HG03045 (cell line): ENCODE measurements at regions not wholly inside any gene's neighbourhood (a gene's known extent, or its start where the extent isn't known, plus 50 kb on each side); places are given as distances from the start of the nearest gene placed in this dataset.

Experiments
- ATAC-seq: cut with Tn5 transposase; IDR thresholded peaks from one replicate; pipeline ENCODE4 v1.9.1; 2021; ENCODE audit warnings: mild to moderate bottlenecking, moderate library complexity; ENCODE audit not compliant: unreplicated experiment

DNA sequence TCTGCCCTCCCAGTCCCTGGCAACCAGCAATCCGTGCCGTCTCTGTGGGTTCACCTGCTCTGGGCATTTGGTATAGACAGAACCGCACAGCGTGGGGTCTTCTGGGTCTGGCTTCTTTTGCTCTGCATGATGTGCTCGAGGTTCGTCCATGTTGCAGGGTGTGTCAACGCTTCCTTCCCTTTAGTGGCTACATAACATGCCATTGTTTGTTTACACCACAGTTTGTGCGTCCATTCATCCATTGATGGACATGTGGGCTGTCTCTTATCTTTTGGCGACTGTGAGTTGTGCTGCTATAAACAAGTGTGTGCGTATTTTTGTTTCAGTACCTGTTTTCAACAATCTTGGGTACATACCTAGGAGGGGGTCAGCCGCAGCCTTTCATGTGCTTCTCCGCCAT, 149.5 kb upstream of the RPS6KA2 start:
- ATAC-seq, result no peak

DNA sequence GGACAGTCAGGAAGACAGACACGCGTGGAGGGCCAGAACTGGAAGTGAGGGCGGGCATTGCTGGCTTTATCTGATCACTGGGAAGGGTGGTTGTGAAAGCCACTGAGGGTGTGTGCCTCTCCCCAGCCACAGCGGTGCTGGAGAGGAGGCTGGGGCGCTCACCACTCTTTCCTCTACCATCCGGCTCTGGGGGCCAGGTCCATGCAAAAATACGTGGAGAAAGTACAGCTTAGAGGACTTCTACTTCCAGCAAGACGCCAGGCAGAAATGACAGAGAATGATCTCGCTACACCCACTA, 148.8 kb upstream of the RPS6KA2 start:
- no peak for ATAC-seq

DNA sequence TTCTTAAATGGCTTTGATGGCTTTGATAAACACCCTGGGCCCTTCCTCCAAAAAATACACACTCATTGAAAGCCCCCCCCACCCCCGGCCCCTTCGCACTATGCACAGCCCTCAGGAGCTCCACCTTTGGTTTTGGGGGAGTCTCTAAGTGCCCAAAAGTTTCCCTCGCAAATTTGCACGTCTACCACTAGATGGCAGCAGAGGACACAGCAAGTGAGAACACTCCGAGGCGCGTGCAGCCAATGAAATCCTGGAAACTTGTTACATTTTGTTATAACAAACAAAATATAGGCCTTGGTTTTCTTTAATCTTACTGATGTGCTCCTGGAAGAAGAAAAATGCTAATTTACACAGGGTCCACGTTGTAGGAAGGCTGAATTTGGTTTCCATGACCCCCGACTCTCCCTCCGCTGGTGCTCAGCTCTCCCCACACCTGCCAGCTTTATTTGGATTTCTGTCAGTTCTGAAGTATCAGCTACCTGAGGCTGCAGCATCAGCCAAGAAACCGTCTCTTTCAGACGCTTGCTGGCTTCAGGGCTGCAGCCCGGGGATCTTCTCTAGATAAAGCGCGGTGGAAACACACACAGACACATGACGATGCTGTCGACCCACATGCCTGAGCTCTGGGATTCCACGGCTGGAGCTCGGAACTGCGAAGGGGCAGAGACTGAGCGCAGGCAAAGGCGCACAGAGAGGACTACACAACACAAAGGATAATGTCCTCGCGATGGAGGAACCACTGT, 148.3 kb upstream of the RPS6KA2 start:
- ATAC-seq, result no peak

DNA sequence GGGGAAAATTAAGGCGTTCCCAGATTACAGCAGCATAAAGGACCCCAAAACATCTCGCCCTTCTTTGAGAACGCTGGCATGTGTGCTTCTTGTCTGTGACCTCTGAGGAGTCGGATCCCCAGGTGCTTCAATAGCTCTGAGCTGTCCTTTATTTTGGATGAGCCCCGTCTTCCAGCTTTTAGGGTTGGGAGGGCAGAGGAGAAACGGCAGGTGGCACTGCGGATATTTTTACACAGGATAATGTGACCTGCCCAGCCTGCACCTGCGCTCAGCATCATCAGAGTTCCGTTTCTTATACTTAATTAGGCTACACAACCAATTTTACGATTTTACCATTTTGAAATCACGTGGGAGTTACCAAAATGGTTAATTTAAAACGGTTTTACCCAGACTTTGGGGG, 147.7 kb upstream of the RPS6KA2 start:
- ATAC-seq, result no peak

DNA sequence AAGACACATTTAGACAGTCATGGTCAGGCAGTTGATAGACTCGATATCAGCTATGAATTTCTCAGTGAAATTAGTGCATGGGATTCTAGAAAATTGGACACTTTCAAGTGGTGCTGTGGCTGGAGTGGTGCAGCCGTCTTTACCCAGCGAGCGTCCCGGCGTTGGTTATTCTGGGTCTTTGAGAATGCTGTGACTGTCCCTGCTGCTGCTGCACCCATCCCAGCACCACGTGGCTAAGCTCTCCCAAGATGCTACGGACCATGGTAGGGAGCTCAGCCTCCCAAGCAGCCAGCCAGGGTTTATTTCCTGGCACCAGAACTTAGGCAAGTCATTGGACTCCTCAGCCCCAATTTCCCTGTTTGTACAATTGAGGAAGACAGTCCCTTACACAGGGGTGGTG, 147.2 kb upstream of the RPS6KA2 start:
- no peak for ATAC-seq

DNA sequence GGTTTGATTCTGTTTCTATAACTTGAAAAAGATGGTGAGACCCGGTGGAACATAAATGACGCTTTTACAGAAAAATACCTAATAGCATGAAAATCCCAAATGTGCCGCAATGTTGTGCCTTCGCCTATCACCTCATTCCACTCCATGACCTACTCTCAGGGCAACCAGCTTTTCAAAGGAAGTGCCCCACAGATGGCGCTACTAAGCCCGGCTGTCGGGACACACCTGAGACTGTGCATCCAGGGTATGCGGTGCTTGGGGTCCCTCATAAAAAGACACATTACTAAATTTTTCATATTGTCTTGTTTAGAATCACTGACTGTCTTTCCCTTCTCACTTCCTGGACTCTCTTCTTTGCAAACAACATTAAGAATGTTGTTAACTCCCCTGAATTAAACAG, 145.5 kb upstream of the RPS6KA2 start:
- ATAC-seq, result no peak

DNA sequence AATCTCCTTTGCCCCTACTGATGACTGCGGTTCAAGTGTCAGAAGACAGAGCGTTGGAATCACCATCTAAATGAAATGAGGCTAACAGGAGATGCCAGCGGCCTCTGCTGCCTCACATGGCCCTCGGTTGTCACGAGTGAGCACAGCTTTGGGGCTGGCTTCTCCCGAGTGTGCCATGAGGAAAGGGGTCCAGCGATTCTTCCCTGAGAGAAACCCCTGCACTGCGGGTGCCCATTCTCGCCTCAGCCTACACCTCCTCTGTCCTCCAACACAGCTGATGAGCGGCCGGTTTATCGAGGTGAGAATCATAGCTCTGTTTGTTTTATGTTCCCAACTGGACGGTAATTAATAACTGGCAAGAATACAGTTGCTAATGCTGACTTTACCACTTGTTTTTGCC, 144.7 kb upstream of the RPS6KA2 start:
- no peak for ATAC-seq

DNA sequence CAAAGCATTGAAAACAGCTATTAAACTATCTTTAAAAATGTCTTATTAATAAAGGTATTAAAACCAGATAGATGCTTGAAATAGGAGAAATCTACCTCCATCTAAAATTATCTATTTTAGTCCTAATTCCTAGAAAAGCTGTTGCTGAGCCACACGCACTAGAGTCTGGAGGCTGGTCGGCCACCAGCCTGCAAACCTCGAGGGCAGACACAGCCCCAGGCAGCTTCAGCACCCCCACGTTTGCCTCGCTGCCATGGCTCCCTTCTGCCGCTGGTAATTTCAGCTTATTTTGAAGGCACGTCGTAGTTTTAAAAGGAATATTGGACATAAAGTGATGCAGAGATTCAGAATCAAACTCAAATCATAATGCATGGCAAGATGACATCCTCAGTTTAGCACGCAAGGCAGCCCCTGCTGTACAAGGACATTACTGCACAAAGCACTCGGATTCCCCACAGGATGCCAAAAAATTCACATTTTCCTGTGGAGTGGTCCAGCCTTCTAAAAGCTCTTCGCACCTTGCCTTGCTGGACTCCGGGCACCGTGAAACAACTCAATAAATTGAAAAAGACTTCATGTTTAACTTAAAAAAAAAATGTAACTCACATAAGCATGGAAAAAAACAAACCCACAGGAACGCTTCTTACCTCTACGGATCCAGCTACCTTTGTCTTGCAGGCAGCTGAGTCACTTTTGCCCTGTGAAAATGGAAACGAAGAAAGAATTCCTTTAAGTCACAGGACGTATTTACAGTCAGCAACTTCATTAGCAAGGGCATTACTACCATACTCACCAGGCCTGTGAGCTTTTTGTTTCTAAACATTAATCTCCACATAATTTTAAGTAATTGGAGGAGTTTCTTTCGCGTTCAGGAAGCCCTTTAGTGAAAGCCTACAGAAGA, 143.4 kb upstream of the RPS6KA2 start:
- ATAC-seq, result no peak

DNA sequence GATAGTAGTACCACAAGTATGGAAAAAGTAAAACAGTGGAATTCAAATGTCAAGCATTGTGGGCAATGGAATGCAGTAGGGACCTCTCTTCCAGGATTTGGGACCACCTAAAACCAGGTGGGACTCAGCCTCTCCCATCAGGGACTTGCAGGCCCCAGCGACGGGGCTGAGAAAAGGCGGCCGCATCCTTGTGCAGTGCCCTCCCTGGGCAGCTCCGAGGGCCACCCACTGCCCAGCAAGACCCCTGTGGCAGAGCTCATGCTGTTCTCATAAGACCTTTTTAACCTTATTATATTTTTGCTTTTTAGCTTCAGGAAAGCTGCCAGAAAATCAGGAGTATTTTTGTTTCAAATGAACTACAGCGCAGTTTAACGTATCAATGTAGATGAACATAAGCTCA, 142.6 kb upstream of the RPS6KA2 start:
- ATAC-seq, result no peak

DNA sequence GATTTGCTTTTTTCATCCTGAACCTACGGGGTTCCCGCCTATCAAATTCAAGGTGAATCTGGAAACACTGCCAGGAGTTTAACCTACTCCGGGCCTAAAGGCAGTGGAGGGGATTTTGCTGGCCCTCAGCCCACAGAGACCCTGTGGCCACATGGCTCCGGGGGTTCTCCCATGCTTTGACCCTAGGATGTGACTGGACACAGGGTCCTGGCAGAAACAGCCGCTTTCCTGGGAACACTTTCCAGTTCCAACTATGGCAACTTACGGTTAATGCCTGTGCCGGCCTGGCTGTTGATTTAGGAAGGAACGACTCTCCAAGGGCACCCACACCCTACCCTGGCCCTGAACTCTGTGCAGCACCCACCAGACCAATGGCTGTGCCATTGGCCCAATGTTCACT, 141.7 kb upstream of the RPS6KA2 start:
- no peak for ATAC-seq

DNA sequence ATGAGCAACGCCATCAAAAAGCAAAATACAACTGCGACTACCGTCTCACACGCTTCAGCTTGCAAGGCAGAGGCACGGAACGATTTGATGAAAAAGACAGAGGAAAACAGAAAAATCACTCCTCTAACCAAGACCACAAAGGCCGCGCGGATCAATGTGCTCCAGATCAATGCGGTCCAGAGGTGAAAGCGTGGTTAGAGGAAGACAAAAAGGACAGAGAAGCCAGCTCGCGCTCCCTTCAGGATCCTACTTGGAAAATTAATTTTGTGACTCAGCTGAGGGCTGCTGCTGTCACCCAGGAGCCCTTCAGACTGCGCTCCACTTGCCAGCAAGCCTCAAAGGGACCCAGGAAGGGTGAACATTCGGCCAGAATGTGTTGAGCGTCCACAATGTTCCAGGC, 140.2 kb upstream of the RPS6KA2 start:
- no peak for ATAC-seq

DNA sequence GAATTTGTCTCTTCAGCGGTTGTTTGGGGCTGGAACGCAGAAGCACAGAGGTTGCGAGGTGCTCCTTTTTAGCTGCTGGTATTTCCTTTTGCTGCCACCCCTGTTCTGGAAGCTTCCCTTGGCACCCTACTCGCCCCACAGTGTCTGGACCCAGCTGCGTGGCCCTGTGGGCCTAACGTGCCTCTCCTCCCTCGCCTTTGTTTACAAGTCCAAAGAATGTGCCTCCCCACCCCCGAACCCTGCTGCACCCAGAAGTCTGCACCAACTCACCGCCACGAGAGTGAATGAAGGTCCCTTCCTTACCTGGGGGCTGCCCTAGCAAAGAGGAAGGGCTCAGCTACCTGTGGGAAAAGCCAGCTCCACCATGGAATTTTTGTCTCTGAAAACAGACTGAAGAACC, 139.7 kb upstream of the RPS6KA2 start:
- no peak for ATAC-seq

DNA sequence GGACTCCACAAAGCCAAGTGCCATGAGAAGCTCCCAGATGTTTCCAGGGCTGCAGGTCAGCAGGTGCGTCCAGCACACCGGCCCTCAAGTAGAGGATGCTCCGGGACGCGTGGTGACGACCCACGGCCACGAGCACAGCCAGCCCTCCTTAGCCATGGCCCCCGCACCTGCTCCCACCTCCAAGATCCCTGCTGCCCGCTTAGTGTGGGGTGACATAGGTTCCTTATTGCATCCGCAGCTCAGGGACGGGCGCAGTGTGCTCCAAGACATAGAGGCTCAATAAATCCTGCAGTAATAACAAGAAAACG, 138.1 kb upstream of the RPS6KA2 start:
- no peak for ATAC-seq

DNA sequence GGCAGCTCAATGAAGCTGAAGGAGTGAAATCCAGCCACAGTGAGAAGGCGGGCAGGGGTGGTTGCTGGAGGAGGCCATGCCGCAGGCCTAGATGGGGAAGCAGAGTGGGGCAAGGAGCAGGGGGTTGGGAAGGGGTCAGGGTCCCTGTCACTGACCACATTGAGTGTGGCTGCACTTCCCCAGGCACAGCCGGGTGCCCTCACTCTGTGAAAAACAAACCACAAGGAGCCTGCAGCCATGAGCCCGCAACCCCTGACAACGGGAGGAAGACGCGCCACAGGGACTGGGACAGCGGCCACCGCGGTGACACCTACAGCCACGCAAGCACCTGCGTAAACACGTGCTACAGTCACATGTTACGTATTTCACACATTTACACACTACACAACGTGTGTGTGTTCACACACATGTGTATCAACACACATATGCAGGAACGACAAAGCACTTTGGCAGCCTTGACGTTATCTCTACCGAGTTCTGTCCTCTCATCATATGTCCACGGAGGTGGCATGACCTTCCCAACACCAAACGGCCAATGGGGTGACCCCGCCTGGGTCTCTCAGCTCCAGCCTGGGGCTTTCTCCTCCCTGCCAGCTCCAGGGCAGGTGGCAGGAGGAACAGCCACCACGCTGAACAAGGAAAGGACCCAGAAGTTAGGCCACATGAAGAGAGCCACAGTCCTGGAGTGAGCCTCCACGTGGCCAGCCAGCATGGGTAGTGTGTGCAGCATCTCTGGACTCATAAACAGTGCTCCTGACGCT, 137.6 kb upstream of the RPS6KA2 start:
- no peak for ATAC-seq

DNA sequence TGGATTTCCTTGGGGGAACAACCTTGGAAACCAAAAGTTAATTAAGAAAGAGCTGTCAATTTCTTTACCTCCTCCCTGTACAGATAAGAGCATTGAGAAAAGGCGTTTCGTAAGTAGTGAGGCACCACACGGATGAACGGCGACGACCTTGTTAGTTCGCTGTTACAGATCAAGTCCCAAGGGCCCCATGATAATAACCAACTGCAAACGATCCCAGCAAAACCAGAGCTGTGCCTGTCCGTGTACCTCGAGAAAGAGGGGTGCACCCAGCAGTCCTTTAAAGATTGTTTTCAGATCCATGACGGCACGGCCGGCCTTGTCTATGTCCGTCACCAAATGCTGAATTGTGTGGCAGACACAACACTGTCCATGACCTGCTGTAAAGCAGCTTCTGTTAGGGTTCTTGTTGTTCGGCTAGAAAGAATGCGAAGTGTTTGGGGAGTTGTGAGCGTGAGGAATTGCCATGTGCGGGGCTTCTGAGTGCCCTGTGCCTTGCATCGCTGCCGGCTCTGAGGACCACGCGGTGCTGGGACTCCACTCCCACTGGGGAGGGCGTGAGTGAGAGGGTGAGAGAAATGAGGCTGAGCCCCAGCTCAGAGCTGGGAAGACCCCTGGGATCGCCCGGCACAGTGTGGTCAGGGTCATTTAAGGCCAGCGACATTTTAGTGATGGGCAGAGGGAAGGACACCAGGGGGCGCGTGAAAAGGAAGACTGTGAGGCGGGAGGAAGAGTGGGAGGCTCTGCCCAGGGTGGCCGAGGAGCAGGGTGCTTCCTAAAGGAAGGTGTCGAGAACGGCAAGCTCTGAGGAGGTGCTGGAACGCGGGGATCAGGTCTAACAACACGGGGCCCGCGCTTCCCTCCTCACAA, 136.8 kb upstream of the RPS6KA2 start:
- no peak for ATAC-seq

DNA sequence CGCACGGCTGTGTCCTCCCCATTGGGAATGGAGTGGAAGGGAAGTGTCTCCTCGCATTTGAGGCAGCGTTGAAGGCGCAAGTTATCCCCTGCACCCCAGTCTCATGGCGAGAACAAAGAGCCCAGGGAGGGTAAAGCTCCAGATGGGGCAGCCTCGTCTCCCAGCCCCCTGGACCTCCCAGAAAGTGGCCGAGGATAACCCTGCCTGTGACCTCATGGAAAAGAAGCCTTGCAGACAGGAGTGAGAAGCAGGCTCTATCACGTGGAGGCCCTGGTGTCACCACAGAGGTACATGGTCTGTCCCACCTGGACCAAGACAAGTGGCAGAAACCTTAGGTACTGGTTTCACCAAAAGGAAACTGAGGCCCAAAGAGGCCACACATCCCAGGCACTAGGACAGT, 134.8 kb upstream of the RPS6KA2 start:
- no peak for ATAC-seq

DNA sequence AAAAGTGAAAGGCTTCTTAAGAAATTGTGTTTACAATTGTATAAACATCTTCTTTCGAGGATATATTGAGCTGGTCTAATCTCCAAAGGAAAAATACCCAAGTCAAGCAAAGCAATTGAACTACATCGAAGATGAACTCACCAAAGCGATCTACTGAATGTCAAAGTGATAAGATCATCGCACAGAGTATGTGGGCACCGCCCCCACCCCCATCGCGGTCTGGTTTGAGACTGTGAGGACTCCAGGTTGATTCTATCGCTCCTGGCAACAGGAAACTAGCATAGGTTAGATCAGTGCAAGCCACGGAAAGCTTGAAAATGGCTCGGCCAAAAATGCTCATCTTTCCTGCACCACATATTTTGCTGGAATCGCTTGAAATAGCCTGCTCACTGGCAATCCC, 133.2 kb upstream of the RPS6KA2 start:
- ATAC-seq, result no peak

DNA sequence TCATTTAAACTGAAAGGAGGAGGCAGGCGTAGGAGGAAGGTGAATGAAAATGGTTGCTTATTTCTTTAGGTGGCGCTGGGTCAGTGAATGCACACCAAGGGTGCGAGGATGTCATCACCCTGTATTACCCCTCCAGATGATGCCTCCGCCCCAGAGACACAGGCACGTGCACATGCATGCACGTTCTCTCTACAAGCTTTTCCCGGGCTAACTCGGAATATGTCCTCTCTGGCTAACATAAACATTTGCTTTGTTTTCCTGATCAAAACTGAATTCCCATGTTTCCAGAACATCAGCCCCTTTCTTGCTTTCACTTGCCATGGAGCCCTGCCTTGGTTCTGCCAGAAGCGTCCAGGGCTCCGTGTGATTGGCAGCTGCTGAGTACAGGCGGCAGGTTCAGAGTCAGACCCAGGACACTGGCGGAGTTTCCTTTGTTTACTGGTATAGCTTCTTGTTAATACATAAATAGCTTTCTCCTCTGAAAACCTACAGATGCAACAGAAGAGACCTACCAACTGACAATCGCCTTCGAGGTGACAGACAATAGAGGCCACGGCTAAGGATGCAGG, 131.2 kb upstream of the RPS6KA2 start:
- ATAC-seq, result no peak

DNA sequence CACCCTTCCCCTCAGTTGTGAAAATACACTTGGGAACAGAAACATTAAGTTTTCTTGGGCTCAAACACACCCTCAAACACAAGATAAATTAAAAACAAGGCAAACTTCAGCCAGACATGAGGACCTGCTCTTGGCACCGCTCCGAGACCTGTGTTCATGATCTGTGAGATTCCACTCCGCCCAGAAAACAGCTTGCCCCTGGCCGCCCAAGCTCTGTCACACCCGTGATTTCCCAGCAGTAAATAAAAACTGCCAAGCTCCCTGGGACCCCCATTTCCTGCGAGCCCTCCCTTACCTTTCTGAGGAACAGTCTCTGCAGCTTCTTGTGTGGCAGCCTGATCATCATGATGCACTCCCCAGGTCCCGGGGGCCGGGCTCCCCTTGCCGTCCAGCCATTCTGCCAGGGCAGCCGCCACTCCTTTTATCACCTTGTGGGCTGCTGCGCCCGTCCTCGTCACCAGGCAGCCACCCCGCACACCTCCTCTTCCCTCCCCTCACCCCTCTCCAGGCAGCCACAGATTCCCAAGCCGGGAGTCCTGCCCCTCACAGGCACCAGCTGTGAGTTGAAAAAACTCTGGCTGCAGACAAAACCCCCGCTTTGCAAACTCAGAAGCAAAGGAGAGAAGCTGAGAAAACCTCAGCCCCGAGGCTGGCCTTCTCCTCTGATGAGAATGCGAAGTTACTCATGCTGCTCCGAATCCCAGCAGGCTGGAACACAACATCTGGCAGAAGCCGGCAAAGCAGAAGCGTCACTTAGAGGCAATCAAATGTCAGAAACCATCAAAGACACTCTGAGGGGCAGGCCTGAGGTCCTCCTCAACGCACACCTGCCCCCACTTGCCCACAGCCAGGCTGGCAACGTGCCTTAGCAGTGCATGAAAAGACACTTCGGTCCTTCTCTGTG, 130.4 kb upstream of the RPS6KA2 start:
- no peak for ATAC-seq
